ENCODE measurements at regions not wholly inside any gene's neighbourhood (a gene's known extent, or its start where the extent isn't known, plus 50 kb on each side); places are given as distances from the start of the nearest gene placed in this dataset.
A peak's percentile ranks its signal among the peaks of the same experiment; 100 is the strongest.

DNA sequence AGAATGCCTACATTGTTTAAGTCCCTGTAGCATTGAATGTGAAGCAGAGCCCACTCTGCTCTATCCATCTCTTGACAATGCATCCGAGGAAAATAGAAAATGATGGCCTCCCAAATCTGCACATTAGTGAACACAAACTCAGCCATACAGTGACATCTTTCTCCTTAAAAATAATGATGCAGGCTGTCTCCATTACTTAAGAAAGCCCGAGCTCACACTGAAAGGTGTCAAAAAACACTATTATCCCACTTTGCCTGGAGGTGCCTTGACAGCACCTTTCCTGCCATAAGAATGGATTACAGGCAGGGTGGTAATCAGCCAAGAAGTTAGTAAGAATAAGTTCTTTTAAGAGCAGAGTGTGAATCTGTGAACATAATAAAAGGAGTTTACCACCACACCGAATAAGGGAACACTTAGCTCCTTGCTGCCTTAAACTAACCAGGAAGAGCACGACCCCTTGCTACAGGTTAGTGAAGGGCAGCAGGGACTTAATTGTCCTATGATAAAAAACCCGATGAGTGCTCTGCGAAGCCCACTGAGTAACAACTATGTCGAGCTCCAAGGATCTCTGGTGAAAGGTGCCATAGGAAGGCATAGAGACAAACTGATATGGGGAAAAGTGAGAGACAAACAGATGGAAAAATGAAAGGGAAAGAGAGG lies 123.2 kb upstream of the TUSC7 start:
- TF ChIP-seq, protein P1, sequence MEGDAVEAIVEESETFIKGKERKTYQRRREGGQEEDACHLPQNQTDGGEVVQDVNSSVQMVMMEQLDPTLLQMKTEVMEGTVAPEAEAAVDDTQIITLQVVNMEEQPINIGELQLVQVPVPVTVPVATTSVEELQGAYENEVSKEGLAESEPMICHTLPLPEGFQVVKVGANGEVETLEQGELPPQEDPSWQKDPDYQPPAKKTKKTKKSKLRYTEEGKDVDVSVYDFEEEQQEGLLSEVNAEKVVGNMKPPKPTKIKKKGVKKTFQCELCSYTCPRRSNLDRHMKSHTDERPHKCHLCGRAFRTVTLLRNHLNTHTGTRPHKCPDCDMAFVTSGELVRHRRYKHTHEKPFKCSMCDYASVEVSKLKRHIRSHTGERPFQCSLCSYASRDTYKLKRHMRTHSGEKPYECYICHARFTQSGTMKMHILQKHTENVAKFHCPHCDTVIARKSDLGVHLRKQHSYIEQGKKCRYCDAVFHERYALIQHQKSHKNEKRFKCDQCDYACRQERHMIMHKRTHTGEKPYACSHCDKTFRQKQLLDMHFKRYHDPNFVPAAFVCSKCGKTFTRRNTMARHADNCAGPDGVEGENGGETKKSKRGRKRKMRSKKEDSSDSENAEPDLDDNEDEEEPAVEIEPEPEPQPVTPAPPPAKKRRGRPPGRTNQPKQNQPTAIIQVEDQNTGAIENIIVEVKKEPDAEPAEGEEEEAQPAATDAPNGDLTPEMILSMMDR (IDR thresholded peaks at IDR 0.05; ENCODE audit: extremely low read depth, insufficient read depth, missing control alignments) = no peak
- no peak for DNase-seq (ENCODE audit: low spot score)
- in situ Hi-C loops (cut with MboI; ENCODE audit: low pct_unique_long_range_greater_than_20kb, low sequenced_read_pairs, unreplicated experiment) = no loop called here

DNA sequence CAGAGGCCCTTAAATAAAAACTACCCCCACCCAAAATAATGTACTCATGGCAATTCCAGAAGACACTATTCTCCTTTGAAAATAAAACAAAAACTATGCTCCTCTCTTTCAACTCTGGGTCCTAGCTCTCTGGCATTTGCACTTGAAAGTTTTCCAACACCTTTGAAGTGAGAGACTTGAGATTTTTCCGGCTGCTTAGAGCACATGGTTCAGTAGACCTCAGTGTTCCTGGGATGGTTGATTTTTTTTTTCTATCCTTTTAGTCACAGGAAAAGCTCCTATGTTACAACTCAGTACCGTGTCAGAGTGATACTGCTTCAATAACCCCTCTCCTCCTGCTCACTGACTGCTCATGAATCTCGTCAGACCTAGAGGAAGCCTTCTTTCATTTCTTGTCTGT lies 118.3 kb upstream of the TUSC7 start:
- in situ Hi-C loops (cut with MboI; ENCODE audit: low pct_unique_long_range_greater_than_20kb, low sequenced_read_pairs, unreplicated experiment) = no loop called here
- no peak for DNase-seq (ENCODE audit: low spot score)
- TF ChIP-seq, protein P1 (IDR thresholded peaks at IDR 0.05; ENCODE audit: extremely low read depth, insufficient read depth, missing control alignments) = no peak

- TF ChIP-seq, protein P1 (IDR thresholded peaks at IDR 0.05; ENCODE audit: extremely low read depth, insufficient read depth, missing control alignments) = no peak
- in situ Hi-C loops (cut with MboI; ENCODE audit: low pct_unique_long_range_greater_than_20kb, low sequenced_read_pairs, unreplicated experiment) = no loop called here
- DNase-seq (ENCODE audit: low spot score) = no peak
These were observed 108.4 kb upstream of the TUSC7 start for GRCh38 chr3:116601206-116601605.

DNA sequence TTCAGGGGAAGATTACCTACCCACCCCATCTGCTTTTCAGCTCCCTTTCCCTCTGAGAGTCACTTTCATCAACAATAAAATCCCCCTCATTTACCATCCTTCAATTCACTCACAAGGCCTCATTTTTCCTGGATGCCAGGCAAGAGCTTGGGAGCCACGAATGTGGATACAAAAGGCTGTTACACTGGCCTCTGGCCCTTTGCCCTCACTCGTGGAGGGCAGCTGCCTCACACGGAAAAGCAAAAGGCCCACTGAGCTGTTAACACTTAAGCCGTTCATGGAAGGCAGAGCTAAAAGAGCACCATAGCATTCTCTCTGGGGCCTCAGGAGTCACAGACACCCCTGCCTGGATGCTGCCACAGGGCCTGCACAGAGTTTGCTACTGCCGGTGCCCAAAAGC lies 102.4 kb upstream of the TUSC7 start:
- TF ChIP-seq, protein P1 (IDR thresholded peaks at IDR 0.05; ENCODE audit: extremely low read depth, insufficient read depth, missing control alignments) = no peak
- no peak for DNase-seq (ENCODE audit: low spot score)
- in situ Hi-C loops (cut with MboI; ENCODE audit: low pct_unique_long_range_greater_than_20kb, low sequenced_read_pairs, unreplicated experiment) = no loop called here

DNA sequence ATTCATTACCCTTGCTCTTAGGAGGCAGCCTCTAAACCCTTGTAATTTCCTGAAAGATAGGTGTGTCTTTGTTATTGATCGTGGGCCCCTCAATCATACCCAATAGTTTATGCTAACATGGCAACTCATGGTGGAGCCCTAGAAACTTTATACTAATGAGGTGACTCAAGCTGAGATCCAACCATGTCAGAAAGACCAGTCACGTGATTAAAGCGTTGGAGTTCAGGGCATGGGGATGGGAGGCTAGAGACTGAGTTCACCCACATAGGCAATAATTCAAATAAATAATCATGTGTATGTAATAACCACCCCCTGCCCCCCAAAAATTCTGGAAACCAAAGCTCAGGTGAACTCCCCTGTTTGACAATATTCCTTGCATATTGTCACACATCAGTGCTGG lies 99.5 kb upstream of the TUSC7 start:
- DNase-seq (ENCODE audit: low spot score) = no peak
- in situ Hi-C loops (cut with MboI; ENCODE audit: low pct_unique_long_range_greater_than_20kb, low sequenced_read_pairs, unreplicated experiment) = no loop called here
- TF ChIP-seq, protein P1 (IDR thresholded peaks at IDR 0.05; ENCODE audit: extremely low read depth, insufficient read depth, missing control alignments) = no peak

DNA sequence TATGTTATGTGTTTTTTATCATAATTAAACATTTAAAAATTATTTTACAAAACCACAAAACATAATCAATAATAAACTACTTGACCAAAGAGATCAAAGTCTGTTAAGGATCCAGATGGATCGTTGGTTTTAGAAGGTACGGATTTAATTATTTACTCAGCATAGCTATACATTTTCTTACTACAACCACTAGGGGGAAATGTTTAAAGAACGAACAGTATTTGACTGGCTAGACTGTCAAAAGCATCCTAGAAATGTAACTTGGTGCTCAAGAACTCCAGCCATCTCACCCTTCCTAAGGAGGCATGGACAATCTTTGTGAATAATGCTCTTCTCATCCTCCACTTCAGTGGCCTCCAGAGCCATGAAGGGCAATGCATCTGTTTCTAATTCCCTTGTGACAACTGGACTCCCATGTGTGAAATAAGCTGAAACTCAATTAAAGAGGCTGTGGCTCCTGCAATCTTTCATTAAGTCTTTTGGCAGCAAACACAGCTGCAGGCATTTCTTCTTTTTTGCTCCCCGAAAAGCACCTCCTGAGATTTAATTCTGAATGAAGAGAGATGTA lies 94.7 kb upstream of the TUSC7 start:
- TF ChIP-seq, protein P1 (IDR thresholded peaks at IDR 0.05; ENCODE audit: extremely low read depth, insufficient read depth, missing control alignments) = peak; percentile 28
- in situ Hi-C loops (cut with MboI; ENCODE audit: low pct_unique_long_range_greater_than_20kb, low sequenced_read_pairs, unreplicated experiment) = no loop called here
- peak; percentile 5 for DNase-seq (ENCODE audit: low spot score)
